ENCODE measurements at regions not wholly inside any gene's neighbourhood (a gene's known extent, or its start where the extent isn't known, plus 50 kb on each side); places are given as distances from the start of the nearest gene placed in this dataset.
"Not testable (repeated sequence)": the region's sequence is repeated elsewhere in the genome, so short reads cannot be mapped to it uniquely, and the experiment has no call there.

GRCh38 chr3:34013818-34014570 is 215.6 kb downstream of the PDCD6IP start:
- no peak for DNase-seq

- DNase-seq: no peak
These were observed 217.0 kb downstream of the PDCD6IP start for GRCh38 chr3:34015204-34016142.

GRCh38 chr3:34016925-34017587 is 218.6 kb downstream of the PDCD6IP start:
- DNase-seq: peak; percentile 15

- no peak for DNase-seq
These were observed 219.3 kb downstream of the PDCD6IP start for GRCh38 chr3:34017757-34018156.

GRCh38 chr3:34019158-34019557 is 220.7 kb downstream of the PDCD6IP start:
- no peak for DNase-seq

GRCh38 chr3:34020170-34020569 is 221.7 kb downstream of the PDCD6IP start:
- DNase-seq: no peak

- no peak for DNase-seq
These were observed 222.6 kb downstream of the PDCD6IP start for GRCh38 chr3:34020726-34021680.

GRCh38 chr3:34022147-34022546 is 223.7 kb downstream of the PDCD6IP start:
- DNase-seq: no peak

GRCh38 chr3:34024447-34025240 is 226.2 kb downstream of the PDCD6IP start:
- peak; percentile 24 for DNase-seq

GRCh38 chr3:34033839-34034238 is 235.4 kb downstream of the PDCD6IP start:
- DNase-seq: no peak

- no peak for DNase-seq
These were observed 236.4 kb downstream of the PDCD6IP start for GRCh38 chr3:34034840-34035239.

- DNase-seq: no peak
These were observed 237.3 kb downstream of the PDCD6IP start for GRCh38 chr3:34035775-34036174.

GRCh38 chr3:34037260-34037659 is 238.8 kb downstream of the PDCD6IP start:
- DNase-seq: no peak

- DNase-seq: no peak
These were observed 239.7 kb downstream of the PDCD6IP start for GRCh38 chr3:34038131-34038530.

GRCh38 chr3:34046154-34046553 is 247.7 kb downstream of the PDCD6IP start:
- no peak for DNase-seq

- peak; percentile 31 for DNase-seq
These were observed 255.2 kb downstream of the PDCD6IP start for GRCh38 chr3:34053626-34054025.

GRCh38 chr3:34056181-34056910 is 257.9 kb downstream of the PDCD6IP start:
- DNase-seq: no peak

GRCh38 chr3:34056951-34057390 is 258.5 kb downstream of the PDCD6IP start:
- DNase-seq: peak; percentile 92

- not testable (repeated sequence) for DNase-seq
These were observed 262.6 kb downstream of the PDCD6IP start for GRCh38 chr3:34060995-34061394.

- no peak for DNase-seq
These were observed 267.5 kb downstream of the PDCD6IP start for GRCh38 chr3:34065901-34066300.

Measured in inflammatory macrophage treated with lipopolysaccharide for 4 hours (primary cell).